HG03442 (cell line): ENCODE measurements at regions not wholly inside any gene's neighbourhood (a gene's known extent, or its start where the extent isn't known, plus 50 kb on each side); places are given as distances from the start of the nearest gene placed in this dataset.
"Not testable (repeated sequence)": the region's sequence is repeated elsewhere in the genome, so short reads cannot be mapped to it uniquely, and the experiment has no call there.

Experiments
- ATAC-seq: cut with Tn5 transposase; IDR thresholded peaks from one replicate; pipeline ENCODE4 v1.9.1; 2021; ENCODE audit warnings: mild to moderate bottlenecking, moderate library complexity; ENCODE audit not compliant: unreplicated experiment

DNA sequence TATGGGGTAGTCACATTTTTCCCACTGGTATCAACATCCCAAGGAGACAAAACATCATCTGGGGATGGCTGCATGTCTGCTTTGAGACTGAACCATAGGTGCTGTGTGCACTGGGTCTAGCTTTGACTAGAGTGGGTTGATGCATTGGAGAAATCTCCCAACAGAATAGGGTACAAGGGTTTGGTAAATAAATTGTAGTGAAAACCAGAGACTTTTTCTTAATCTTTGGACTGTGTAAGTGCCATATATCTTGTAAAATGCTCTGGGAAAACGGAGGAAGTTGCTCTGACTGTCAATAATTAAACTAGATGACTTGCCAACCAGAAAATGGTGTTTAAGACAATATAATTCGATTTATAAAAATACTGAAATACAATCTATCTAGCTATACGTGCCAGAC lies 1064.0 kb upstream of the SLIT2 start:
- ATAC-seq, result no peak

DNA sequence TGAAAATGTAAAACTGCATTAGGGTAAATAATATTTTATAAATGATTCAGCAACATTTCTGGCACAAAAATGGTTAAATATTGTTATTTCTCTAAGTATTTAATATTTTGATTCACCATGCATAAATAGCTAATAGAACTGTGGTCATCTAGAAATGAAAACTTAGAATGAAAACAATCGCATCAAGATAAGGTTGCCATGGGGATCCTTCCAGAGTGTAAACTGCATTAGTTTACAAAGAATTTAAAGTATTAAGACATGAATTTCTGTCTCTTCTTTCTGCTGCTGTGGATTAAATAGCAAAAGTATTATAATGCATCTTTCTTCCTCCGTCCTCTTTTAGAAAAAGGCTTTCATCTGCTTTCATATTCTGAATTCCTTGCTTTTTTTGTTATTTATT lies 1064.6 kb upstream of the SLIT2 start:
- no peak for ATAC-seq

DNA sequence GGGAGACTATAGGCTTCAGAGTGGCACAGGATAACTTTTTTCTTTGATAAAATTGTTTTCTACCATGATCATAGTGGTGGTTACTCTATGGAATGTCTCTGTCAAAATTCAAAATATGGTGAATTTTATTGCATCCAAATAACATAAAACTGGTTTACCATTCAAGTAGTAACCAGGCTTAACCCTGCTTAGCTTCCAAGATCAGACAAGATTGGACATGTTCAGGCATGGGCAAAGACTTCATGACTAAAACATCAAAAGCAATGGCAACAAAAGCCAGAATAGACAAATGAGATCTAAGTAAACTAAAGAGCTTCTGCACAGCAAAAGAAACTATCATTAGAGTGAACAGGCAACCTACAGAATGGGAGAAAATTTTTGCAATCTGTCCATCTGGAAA lies 1070.1 kb upstream of the SLIT2 start:
- ATAC-seq, result not testable (repeated sequence)

DNA sequence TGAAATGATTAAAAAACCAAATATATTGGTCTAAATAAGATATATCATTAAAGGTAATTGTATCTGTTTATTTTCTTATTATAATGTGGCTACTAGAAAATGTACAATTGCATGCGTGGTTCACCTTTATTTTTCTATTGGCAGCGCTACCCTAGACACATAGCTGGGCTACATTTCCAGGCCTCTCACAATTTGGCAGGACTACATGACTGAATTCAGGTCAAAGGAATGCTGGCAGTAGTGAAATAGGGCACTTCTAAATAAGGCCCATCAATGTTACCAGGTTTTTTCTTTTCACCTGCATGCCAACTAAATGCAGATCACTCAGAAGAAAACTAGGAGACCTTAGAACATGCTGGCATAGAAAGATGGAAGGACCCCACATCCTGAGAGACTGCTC lies 1072.9 kb upstream of the SLIT2 start:
- no peak for ATAC-seq

DNA sequence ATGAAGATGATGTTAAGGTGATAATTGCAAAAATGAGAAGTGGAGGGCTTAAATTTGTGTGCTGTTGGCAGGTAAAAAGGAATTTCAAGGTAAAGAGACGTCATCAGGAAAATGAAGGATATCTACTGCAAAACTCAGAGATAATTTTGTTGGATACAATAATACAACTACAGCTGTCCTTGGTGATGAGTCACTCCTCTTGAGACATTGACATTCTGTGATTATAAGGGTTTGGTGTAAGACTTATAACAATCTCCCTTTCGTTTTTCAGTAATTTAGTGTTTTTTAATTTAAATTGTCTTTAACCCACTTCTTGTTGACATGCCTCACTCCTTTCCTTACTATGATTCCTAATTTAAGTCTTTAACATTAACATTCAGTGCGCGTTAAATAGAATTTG lies 1074.1 kb upstream of the SLIT2 start:
- ATAC-seq, result no peak

- no peak for ATAC-seq
Observed at GRCh38 chr4:19171832-19172231, 1079.9 kb upstream of the SLIT2 start.

DNA sequence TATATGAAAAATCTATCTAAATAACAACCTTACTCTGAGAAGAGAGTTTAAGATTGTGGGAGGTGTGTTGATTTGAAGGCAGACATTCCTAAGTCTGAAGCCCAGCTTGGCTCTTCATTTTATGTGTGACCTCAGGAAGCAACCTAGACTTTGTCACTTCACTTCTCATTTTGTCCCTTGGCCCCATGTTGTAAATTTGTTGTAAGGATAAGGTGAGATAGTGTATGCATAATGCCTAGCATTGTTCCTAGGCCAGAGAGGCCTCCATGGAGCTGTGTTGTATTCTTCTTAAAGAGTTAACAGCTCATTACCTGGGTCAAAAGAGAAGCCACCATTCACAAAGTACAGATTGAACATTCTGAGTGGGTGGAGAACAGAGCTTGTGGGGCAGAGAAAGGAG lies 1084.4 kb upstream of the SLIT2 start:
- no peak for ATAC-seq

GRCh38 chr4:19164334-19164733 lies 1087.4 kb upstream of the SLIT2 start:
- no peak for ATAC-seq

GRCh38 chr4:19159874-19160273 lies 1091.8 kb upstream of the SLIT2 start:
- ATAC-seq, result no peak

DNA sequence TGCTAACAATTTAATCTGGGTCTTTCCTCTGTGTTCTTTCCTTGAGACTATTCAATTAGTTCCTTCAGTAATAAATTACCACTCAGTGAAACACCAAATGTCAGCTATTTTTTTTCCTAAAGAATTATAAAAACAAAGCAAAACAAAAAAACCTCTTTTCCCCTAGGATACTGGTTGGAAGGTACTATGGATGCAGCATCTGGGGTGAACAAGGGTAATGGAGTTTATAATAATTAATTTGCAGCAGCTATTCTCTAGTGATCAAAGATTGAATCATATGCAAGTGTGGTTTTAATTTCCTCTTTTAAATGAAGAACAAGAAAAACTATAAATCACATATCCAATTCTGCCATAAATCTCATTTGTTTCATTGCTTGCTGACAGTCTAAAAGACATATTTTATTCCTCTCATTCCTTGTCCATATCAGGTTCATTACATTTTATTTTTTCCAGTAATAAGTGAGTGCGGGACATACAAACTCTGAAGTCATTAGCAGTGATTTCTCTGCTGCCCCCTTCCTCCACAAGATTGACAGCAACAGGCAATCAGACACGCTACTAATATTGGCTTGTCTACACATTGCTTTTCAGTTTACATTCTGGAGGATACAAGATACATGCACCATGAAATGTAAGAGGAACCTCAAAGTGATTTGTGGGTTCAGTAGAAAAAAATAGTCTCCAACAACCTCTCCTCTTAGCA lies 1093.4 kb upstream of the SLIT2 start:
- no peak for ATAC-seq

GRCh38 chr4:19156786-19157185 lies 1094.9 kb upstream of the SLIT2 start:
- no peak for ATAC-seq

- ATAC-seq, result no peak
Observed at GRCh38 chr4:19155568-19155967, 1096.1 kb upstream of the SLIT2 start.

DNA sequence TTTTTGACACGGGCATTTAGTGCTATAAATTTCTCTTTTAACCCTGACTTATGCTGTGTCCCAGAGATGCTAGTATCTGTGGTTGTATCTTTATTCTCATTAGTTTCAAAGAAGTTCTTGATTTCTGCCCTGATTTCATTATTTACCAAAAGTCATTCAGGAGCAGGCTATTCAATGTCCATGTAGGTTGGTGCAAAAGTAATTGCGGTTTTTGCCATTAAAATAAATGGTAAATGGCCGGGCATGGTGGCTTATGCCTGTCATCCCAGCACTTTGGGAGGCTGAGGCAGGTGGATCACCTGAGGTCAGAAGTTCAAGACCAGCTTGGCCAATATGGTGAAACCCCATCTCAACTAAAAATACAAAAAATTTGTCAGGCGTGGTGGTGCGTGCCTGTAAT lies 1097.4 kb upstream of the SLIT2 start:
- not testable (repeated sequence) for ATAC-seq

DNA sequence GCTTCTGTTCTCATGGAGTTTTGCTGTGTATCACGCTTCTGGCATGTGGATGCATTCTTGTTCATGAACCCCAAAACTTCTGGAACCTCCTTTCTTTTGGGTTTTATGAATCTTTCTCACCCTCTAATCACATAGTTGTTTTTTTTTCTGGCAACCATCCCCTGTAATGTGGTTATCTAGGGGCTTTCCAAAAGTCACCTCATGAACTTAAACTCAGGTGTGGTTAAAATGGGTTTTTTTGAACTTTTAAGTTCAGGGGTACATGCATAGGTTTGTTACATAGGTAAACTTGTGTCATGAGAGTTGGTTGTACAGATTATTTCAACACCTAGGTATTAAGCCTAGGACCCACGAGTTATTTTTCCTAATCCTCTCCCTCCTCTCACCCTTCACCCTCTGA lies 1099.4 kb upstream of the SLIT2 start:
- ATAC-seq, result no peak

- no peak for ATAC-seq
Observed at GRCh38 chr4:19151684-19152083, 1100.0 kb upstream of the SLIT2 start.

DNA sequence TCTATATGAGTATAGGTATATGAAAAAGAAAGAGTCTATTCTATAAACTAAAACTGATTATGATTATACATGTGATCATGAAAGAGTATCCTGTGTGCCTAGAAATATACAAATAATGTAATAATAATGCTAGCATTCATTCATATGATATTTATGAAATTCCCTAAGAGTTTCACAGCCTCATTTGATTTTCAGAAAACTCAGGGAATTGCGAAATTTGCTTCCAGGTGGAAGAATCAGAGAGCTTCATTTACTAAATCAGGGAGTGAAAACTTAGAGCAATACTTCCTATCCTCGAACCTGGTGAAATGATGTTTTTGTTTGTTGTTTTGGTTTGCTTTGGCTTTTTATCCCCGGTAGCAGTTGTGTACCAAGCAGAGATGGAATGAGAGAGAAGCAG lies 1105.7 kb upstream of the SLIT2 start:
- ATAC-seq, result no peak

DNA sequence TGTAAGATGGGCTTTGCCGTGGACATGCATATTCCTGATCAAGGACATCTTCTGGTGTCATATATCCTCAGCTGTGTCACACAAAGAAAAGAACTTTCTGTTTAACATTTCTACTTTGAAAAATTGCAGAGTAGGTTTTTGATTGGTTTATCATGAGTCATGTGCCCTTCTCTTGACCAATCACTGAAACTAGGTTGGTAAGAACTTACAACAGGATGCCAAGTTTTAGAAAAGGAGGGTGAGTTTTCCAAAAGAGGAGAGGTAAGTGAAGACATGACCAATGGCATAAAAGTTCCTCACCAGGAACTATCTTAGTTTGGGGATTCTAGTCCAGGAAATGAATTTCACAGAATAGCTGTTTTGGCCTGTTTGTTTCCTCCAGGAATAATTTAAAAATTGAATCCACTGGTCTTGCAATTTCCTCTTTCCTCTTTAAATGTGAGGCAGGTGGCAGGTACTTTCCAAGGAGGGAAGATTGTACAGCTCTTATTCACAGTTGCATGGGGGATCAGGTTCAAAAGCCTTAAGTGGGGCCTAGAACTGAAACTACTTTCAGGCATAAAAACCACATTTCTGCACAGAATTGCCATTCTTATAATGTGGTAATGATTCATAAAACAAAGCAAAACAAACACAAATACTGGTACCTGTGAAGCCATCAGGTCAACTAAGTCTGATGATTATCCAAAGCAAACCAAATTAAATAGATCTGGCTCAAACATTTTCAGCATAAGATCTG lies 1114.5 kb upstream of the LCORL start:
- ATAC-seq, result no peak

- ATAC-seq, result no peak
Observed at GRCh38 chr4:19134685-19135084, 1113.1 kb upstream of the LCORL start.

DNA sequence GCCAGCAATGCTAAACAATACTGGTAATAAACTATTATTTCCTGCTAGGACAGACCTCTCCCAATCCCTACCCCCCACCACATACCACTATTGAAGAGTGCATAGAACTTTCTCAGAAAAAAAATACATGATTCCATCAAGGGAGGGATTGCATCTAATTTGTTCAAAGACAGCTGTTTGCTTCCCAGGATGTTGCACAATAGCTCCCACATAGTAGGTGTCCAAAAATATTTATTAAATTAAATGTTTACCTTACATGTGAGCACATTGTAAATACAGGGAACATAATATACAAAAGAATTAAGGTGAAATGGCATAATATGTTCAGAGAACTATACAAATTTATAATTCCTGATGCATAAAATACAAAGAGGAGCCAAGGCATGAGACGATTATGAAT lies 1111.8 kb upstream of the LCORL start:
- no peak for ATAC-seq

- no peak for ATAC-seq
Observed at GRCh38 chr4:19130866-19131265, 1109.3 kb upstream of the LCORL start.

- ATAC-seq, result no peak
Observed at GRCh38 chr4:19128176-19128575, 1106.6 kb upstream of the LCORL start.

DNA sequence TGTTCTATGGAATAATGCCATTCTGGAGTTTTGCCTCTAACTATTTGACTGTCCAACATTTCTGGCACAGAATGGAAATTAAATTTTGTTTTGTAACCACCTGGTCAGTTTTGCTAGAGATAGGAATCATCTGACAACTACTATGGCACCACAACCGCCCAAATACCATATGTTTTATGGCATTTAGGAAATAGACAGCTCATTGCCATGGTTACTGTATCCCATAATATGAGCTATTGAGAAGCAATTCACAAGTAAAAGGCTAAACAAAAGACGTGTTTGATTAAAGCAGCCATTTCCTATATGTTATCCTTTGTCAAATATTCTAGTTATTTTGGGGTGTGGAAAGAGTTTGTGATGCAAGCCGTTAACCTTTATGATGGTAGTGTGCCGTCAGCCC lies 1105.3 kb upstream of the LCORL start:
- ATAC-seq, result no peak

- no peak for ATAC-seq
Observed at GRCh38 chr4:19123681-19124080, 1102.1 kb upstream of the LCORL start.
